Heart right ventricle (tissue), 16 donors: ENCODE measurements at regions not wholly inside any gene's neighbourhood (a gene's known extent, or its start where the extent isn't known, plus 50 kb on each side); places are given as distances from the start of the nearest gene placed in this dataset.

Experiments used
- ATAC-seq, 8 donors: fragments of 200-7000 bp; cut with Tn5 transposase; one replicate each; pipeline ENCODE4 v1.9.1; 2020; ENCODE audit warnings: mild to moderate bottlenecking in 8 of 8, moderate library complexity in 8 of 8, moderate number of reproducible peaks in 1 of 8
- DNase-seq, 2 donors: peaks; one replicate each; pipeline ENCODE4 v3.0.0-alpha.2; 2020
- H3K27ac ChIP-seq, 10 donors: fragments of 200-600 bp; sonication (generic) in 2 of 10; one replicate each; pipeline versions ENCODE4 v1.5.0 to v1.8.0; 2020 to 2022; ENCODE audit warnings: mild to moderate bottlenecking in 3 of 10
- H3K27me3 ChIP-seq, 7 donors: fragments of 200-600 bp; one replicate each; pipeline ENCODE4 v1.8.0; 2021 to 2022; ENCODE audit warnings: mild to moderate bottlenecking in 2 of 7
- H3K36me3 ChIP-seq, 9 donors: fragments of 200-600 bp; sonication (generic) in 1 of 9; one replicate each; pipeline versions ENCODE4 v1.5.0 to v1.8.0; 2020 to 2022; ENCODE audit warnings: mild to moderate bottlenecking in 2 of 9
- H3K4me1 ChIP-seq, 9 donors: fragments of 200-600 bp; sonication (generic) in 1 of 9; one replicate each; pipeline versions ENCODE4 v1.5.0 to v1.8.0; 2020 to 2022; ENCODE audit warnings: mild to moderate bottlenecking in 4 of 9
- H3K4me3 ChIP-seq, 10 donors: fragments of 200-600 bp; sonication (generic) in 2 of 10; one replicate each; pipeline versions ENCODE4 v1.5.0 to v1.8.0; 2020 to 2022; ENCODE audit warnings: mild to moderate bottlenecking in 7 of 10, moderate library complexity in 2 of 10
- H3K9me3 ChIP-seq, 11 donors: fragments of 200-600 bp in 10 of 11; sonication (generic) in 2 of 11; one replicate each; pipeline versions ENCODE4 v1.5.0 to v1.8.0; 2013 to 2022; ENCODE audit warnings: mild to moderate bottlenecking in 2 of 11, control low read depth in 1 of 11, moderate library complexity in 1 of 11
- WGBS, 2 donors: extraction: QIAGEN DNeasy Blood & Tissue Kit; methylation state at CpG; one replicate each; pipeline ENCODE4 v1.1.7; 2013; ENCODE audit warnings: inconsistent platforms in 1 of 2; 5-methylcytosine and 5-hydroxymethylcytosine counted together
- intact Hi-C, 10 donors: fragments of 100-400 bp; cut with DNase I; formaldehyde crosslinking; loops; one replicate each; pipeline versions ENCODE4 v1.11.1 to v1.14.2; 2022
- TF ChIP-seq, protein P1 (sequence below), 9 donors: fragments of 200-600 bp; sonication (generic) in 2 of 9; IDR thresholded peaks; one replicate each; pipeline versions ENCODE4 v1.5.0 to v1.8.0; 2021 to 2022; ENCODE audit warnings: antibody characterized with exemption in 9 of 9, mild to moderate bottlenecking in 5 of 9, moderate library complexity in 1 of 9
- donor health status: Arrhythmogenic right ventricular cardiomyopathy.
- donor health status: ischemic (EF 13 %, LVEDD 7.1; RV severe dilation, severe dysfunction).
- donor health status: healthy with polysubstance abuse.
- donor health status: DM: no; HTN: yes; CAD: no.
- donor health status: DM: no; HTN: no; CAD: no.
- donor health status: ischemic (EF 25% LVEDD 6.9; RV normal size, moderate dysfunction).
- donor health status: ischemic (EF 25% LVEDD 5.7; RV mildly dilated, moderate dysfunction).
- donor health status: healthy.
- donor health status: DM: yes; HTN: yes; CAD: no.
- donor health status: Ischemic cardiomyopathy.
- donor health status: ischemic (EF 35%, LVEDD 5.7; RV mildly dilated, moderate dysfunction).
- donor health status: nonischemic (EF 11% LVEDD 7.7; RV severe dilation, severe dysfunction).
- donor health status: DM: yes; HTN: yes; CAD: no.
- donor health status: PGD.
- donor health status: ischemic (EF 29% LVEDD 5.4; RV normal size, mild dysfunction).
- donor health status: nonischemic (EF 23%, LVEDD 6.1; RV moderate dilation, normal function).

DNA sequence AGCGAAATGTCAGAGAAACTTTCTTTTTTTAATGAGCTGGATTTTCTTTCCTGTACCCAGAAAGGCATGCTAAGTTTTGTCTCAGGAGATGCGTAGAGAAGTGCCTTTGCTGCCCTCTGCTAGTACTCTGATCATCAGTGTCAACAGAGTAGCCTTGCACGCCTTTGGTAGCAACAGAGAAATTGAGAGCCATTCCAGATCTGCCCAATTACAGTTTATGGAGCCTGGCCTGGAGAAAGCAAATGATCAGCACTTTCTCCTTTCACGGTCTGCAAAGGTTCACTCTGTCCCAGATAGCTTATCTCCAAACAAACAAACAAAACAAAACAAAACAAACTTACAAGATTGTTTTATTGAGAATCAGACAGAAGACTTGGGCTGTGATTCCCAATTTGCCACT, 792.8 kb upstream of the PIK3C3 start:
- TF ChIP-seq, protein P1, sequence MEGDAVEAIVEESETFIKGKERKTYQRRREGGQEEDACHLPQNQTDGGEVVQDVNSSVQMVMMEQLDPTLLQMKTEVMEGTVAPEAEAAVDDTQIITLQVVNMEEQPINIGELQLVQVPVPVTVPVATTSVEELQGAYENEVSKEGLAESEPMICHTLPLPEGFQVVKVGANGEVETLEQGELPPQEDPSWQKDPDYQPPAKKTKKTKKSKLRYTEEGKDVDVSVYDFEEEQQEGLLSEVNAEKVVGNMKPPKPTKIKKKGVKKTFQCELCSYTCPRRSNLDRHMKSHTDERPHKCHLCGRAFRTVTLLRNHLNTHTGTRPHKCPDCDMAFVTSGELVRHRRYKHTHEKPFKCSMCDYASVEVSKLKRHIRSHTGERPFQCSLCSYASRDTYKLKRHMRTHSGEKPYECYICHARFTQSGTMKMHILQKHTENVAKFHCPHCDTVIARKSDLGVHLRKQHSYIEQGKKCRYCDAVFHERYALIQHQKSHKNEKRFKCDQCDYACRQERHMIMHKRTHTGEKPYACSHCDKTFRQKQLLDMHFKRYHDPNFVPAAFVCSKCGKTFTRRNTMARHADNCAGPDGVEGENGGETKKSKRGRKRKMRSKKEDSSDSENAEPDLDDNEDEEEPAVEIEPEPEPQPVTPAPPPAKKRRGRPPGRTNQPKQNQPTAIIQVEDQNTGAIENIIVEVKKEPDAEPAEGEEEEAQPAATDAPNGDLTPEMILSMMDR (IDR thresholded peaks at IDR 0.05): no peak
- intact Hi-C loops: no loop called here
- no peak for ATAC-seq
- 66 to 73% methylated on average over 4 of the region's 4 CpGs for whole genome bisulfite sequencing, 2 donors
- Histone ChIP-seq H3K4me3 (no peak overlapping the region), H3K36me3 (no peaks in the 10 kb centered on the region), H3K9me3 (no peaks in the 10 kb centered on the region), H3K27me3 (no peaks in the 10 kb centered on the region), H3K27ac (no peak overlapping the region), H3K4me1 (no peaks in the 10 kb centered on the region)
- DNase-seq: no peak

DNA sequence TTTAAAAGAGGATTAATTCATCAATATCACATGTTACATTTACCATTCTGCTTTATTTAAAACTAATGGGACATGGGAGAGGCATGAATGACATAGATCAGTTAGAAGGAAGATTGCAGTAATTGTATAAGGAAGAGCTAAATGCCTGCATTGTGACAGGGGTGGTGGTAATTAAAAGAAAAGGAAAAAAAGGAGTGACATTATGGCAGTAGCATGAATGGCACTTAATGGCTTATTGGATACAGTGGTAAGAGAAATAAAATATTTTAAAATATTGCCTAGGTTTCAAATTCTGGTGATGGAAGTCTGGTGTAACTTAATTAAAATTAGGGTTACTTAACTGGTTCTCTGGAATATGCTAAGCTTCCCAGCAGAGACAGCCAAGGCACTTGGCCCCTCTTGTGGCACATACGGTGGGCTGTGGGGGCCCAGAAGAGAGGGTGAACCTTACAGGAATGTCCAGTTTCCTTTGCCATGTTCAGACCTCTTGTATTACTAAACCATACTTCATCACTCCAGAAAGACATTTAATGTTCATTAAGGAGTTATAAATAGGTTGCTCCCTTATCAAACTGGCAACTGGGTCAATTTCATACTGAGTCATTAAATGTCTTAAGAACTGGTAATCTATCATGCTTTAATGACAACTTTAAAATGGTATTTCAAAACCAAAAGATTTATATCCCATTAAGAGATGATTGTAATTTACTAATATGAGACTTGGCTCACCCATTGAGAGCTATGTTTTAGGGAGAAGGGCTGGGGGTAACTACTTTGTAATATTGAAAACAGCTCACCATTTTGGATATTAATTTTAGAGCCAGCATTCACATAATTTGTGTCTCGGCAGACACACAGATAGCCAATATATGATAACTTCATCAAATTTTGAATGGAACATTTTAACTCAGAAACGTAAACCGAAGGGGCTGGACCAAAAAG, 798.9 kb upstream of the PIK3C3 start:
- Histone ChIP-seq H3K27ac (no peak overlapping the region), H3K36me3 (no peaks in the 10 kb centered on the region), H3K27me3 (no peaks in the 10 kb centered on the region), H3K9me3 (no peaks in the 10 kb centered on the region), H3K4me1 (no peaks in the 10 kb centered on the region), H3K4me3 (no peak overlapping the region)
- DNase-seq (no peak), ATAC-seq (no peak)
- intact Hi-C loops: no loop called here
- TF ChIP-seq, protein P1 (IDR thresholded peaks at IDR 0.05): no peak
- 86% methylated on average over 4 of the region's 4 CpGs for WGBS, 2 donors

DNA sequence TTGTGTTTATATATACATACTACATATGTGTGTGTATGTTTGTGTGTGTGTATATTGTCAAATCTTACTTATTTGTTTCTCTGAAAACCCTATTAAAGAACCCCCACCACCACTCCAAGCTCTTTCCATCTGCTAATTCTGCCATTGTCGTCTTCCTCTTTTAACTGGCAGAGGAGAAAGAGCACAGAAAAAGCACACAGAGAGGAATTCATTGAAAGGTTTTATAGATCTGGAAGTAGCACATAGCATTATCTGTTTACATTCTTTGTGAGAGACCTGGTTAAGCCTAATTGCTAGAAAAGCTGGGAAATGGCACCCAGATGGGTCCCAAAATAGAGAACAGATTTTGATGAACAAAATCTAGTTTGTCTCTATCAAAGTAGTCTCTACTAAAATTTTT, 800.0 kb upstream of the PIK3C3 start:
- TF ChIP-seq, protein P1 (IDR thresholded peaks at IDR 0.05): no peak
- ATAC-seq (no peak), DNase-seq (no peak)
- no peak overlapping the region for H3K4me3 ChIP-seq
- H3K27me3 ChIP-seq: no peaks in the 10 kb centered on the region
- 94 to 96% methylated on average over 1 of the region's 1 CpG for WGBS, 2 donors
- H3K9me3 ChIP-seq: no peaks in the 10 kb centered on the region
- no peak overlapping the region for H3K27ac ChIP-seq
- intact Hi-C loops: no loop called here
- H3K4me1 ChIP-seq: no peaks in the 10 kb centered on the region
- H3K36me3 ChIP-seq: no peaks in the 10 kb centered on the region

DNA sequence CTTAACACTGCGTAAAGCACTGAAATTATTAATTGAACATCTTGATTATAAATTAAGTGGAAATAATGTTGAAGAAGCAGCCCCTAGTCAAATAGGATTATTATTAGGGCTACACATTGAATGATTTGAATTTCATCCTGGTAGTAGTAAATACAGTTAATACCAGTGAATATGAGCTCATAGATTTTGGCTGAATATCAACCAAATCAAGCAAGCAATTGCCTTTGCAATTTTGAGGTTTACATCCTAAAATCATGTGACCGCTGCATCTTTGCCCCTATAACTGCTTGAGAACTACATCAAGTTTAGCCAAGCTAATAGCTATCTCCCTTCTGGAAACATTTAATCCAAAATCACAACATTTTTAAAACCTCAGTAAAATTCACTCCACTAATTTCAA, 801.2 kb upstream of the PIK3C3 start:
- TF ChIP-seq, protein P1 (IDR thresholded peaks at IDR 0.05): no peak
- intact Hi-C loops: no loop called here
- 91 to 93% methylated on average over 2 of the region's 2 CpGs for WGBS, 2 donors
- Histone ChIP-seq H3K36me3 (no peaks in the 10 kb centered on the region), H3K9me3 (no peaks in the 10 kb centered on the region), H3K4me1 (no peaks in the 10 kb centered on the region), H3K27ac (no peak overlapping the region), H3K27me3 (no peaks in the 10 kb centered on the region), H3K4me3 (no peak overlapping the region)
- ATAC-seq (no peak), DNase-seq (no peak)
